ENCODE measurements at regions not wholly inside any gene's neighbourhood (a gene's known extent, or its start where the extent isn't known, plus 50 kb on each side); places are given as distances from the start of the nearest gene placed in this dataset.
"Not testable (repeated sequence)": the region's sequence is repeated elsewhere in the genome, so short reads cannot be mapped to it uniquely, and the experiment has no call there.

DNA sequence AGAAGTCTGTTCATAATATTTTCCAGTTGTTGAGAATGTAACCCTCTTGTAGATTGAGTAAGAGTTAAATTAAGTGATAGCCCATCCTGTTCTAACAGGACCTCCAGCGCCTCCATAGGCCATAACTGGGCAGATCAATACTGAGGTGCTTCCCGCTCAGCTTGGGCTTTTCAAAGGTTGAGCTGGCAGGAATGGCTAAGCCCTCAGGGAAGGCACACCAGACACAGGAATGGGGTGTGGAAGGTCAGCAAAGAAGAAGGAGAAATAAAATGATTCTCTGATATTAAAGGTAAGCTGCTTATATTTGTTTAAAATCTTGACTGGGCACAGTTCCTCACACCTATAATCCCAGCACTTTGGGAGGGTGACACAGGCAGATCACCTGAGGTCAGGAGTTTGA, 737.8 kb upstream of the TPTE start:
- not testable (repeated sequence) for DNase-seq (ENCODE audit: low spot score)

DNA sequence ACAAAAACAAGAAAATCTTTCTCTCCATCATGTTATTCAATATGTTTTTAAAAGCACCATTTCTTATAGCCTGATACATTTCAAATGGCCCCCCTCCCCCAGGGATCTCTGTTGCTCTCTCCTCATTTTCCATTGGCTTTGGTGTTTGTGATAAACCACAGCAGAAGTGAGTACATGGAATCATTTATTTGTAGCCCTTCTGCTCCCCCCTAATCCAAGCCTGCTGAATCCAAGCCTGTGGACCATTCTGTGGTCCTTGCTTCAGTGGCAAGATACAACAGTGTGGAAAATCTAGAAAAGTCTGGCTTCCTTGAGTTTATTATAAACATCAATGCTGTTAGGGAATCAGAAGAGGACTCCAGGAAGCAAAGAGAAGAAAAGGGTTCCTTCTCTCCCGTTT, 737.2 kb upstream of the TPTE start:
- not testable (repeated sequence) for DNase-seq (ENCODE audit: low spot score)

DNA sequence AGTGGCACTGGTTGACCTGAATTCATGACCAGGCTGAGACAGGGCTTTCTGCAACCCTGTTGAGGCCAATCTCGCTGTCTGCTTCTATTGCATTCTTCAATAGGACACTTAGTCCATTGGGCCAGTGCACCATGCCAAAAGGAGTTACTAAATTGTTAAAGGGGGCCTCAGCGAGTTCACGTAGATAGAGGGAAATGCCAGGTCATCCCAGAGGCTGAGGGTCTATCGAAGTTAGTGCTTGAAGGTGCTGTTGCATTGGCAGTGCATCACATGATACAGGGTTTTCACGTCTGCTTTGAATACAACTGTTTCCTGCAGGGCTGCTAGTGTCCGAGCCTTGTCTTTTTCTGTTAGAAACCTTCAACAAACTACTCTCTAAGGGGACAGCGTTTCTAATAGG, 735.3 kb upstream of the TPTE start:
- peak; percentile 88 for DNase-seq (ENCODE audit: low spot score)

DNA sequence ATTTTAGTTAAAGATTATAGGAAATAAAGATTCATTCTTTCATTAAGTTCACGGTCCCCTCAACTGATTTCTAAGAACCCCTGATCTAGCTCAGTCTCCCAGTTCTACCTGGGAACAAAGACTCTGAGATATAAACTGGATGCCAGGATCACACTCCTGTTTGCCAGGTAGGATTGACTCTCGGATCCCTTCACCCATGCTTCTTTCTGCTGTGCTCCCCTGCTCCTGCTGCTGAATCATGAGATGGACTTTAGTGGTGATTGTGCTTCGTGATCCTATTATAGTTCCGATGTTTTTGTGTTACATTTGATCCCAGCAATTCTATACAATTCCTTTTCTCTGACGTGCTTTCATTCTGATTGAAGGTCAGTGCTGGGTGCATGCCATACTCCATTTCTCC, 733.1 kb upstream of the TPTE start:
- DNase-seq (ENCODE audit: low spot score): not testable (repeated sequence)

DNA sequence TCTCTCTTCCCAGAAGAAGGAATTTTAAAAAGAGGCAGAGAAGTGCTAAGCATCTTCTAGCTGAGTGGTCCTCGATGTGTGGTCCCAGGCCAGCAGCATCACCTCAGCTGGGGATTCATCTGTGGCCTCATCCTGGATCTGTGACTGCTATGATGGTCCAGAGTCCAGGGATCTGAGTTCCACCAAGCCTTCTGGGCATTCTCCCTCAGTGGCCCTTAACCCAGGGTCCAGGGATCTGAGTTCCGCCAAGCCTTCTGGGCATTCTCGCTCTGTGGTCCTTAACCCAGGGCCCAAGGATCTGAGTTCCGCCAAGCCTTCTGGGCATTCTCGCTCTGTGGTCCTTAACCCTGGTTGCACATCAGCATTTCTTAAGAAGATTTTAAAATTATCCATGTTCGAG, 731.0 kb upstream of the TPTE start:
- DNase-seq (ENCODE audit: low spot score): peak; percentile 89

DNA sequence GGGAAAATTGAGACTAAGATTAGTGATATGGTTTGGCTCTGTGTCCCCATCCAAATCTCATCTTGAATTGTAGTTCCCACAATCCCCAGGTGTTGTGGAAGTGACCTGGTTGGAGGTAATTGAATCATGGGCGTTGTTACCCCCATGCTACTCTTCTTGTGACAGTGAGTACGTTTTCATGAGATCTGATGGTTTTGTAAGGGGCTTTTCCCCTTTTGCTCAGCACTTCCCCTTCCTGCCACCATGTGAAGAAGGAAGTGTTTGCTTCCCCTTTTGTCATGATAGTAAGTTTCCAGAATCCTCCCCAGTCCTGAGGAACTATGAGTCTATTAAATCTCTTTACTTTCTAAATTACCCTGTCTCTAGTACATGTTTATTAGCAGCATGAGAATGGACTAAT, 729.9 kb upstream of the TPTE start:
- not testable (repeated sequence) for DNase-seq (ENCODE audit: low spot score)

DNA sequence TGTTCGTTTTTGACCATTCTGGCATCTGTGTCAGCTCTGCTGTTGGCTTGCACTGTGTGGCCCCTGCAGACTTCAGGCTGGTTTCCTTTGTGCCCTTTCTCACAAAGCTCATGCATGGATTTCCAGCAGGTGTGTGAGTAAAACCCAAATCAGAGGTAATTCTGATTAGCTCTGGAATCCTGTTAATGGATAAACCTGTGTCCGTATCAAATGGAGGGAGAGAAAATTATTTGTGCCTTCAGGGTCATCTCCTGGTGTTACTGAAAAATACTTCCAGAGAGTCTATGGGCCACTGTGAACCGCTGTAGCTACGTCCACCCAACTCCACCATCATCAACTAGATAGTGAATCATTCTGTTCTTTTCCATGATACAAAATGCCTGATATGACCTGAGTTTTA, 726.1 kb upstream of the TPTE start:
- not testable (repeated sequence) for DNase-seq (ENCODE audit: low spot score)

DNA sequence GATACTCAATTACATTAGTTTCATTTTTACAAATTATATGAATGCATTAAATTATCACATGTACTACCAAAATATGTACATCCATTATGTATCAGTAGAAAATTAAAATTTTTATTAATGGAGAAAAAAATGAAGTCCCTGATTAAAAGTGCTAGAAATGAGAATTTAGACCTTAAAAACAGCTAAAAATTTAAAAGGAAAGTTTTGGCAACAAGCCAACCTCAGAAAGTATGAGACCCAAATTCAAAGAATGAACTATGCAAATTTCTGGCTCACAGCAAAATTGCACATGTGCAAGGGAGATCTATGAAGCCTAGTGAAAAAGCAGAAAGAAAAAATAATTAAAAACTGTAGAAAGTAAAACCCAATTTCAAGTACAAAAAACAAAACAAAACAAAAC, 725.1 kb upstream of the TPTE start:
- DNase-seq (ENCODE audit: low spot score): not testable (repeated sequence)

DNA sequence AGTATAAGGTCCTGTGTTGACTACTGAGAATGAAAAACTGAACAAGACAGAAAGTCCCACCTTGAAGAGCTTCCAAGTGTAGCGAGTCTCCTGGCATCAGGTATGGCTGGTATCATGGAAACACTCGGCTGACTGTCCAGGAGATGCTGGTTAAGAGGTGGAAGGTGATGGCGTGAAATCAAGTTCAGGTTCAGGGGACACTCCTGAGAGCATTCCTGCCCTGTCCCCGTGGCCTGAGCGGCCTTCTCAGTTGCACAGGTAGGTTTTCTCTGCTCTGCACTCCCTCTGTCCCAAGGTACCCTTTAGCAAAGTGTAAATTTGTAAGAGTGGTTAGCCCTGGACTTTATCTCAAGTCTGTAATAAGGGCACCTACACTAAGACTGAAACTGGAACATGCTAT, 713.7 kb upstream of the TPTE start:
- not testable (repeated sequence) for DNase-seq (ENCODE audit: low spot score)

DNA sequence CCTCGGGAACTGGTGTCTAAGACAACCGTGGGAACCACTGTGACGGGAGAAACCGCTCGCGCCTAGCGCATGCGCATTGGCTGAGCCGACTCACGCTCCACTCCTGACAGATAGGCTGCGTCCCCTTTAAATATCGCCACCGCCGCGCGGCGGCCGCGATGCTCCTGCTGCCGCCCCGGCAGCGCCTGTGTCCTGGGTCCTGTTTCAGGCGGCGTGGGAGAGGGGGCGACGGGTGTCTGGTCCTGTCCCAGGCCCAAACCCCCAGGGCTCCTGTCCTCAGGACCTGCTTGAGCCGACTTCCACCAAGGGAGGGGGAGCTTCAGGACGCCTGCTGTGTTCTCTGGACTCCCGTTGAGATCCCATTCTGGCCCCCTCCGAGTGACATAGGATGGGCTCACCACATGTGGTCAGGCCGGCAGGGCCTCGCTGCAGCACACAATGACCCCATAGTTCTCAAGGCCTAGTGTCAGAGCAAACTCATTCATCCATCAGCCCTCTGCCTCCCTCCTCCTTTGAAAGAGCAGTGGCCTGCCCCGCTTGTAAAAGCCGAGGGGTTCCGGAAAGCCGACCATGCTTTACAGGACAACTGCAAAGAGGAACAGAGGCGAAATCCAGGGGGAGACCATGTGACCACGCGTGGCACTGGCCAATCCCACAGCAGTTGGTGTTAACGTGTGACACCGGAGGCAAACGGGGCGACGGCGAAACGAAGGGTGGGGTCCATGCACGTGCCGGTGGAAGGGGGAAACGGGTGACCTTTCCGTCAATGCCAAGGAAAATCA, 710.0 kb upstream of the TPTE start:
- DNase-seq (ENCODE audit: low spot score): not testable (repeated sequence)

DNA sequence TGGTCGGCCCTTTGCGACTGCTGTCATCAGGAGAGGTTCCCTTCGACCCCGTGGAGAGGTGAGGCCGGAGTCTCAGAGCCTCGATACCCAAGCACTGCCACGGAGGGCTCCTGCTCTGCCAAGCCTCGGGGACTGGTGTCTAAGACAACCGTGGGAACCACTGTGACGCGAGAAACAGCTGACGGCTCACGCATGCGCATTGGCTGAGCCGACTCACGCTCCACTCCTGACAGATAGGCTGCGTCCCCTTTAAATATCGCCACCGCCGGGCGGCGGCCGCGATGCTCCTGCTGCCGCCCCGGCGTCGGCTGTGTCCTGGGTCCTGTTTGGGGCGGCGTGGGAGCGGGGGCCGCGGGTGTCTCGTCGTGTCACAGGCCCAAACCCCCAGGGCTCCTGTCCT, 708.9 kb upstream of the TPTE start:
- DNase-seq (ENCODE audit: low spot score): not testable (repeated sequence)

DNA sequence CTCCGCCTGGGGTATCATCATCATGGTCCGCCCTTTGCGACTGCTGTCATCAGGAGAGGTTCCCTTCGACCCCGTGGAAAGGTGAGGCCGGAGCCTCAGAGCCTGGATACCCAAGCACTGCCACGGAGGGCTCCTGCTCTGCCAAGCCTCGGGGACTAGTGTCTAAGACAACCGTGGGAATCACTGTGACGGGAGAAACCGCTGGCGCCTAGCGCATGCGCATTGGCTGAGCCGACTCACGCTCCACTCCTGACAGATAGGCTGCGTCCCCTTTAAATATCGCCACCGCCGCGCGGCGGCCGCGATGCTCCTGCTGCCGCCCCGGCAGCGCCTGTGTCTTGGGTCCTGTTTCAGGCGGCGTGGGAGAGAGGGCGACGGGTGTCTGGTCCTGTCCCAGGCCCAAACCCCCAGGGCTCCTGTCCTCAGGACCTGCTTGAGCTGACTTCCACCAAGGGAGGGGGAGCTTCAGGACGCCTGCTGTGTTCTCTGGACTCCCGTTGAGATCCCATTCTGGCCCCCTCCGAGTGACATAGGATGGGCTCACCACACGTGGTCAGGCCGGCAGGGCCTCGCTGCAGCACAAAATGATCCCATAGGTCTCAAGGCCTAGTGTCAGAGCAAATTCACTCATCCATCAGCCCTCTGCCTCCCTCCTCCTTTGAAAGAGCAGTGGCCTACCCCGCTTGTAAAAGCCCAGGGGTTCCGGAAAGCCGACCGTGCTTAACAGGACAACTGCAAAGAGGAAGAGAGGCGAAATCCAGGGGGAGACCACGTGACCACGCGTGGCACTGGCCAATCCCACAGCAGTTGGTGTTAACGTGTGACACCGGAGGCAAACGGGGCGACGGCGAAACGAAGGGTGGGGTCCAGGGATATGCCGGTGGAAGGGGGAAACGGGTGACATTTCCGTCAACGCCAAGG, 707.2 kb upstream of the TPTE start:
- DNase-seq (ENCODE audit: low spot score): not testable (repeated sequence)

DNA sequence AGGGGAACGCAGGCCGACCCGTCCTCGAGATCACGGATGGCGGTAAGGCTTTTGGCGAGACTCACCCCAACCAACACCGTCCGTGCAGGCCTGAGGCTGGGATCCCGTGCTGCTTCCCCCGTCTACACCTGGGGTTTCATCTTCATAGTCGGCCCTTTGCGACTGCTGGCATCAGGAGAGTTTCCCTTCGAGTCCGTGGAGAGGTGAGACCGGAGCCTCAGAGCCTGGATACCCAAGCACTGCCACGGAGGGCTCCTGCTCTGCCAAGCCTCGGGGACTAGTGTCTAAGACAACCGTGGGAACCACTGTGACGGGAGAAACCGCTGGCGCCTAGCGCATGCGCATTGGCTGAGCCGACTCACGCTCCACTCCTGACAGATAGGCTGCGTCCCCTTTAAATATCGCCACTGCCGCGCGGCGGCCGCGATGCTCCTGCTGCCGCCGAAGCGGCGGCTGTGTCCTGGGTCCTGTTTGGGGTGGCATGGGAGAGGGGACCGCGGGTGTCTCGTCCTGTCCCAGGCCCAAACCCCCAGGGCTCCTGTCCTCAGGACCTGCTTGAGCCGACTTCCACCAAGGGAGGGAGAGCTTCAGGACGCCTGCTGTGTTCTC, 706.1 kb upstream of the TPTE start:
- DNase-seq (ENCODE audit: low spot score): not testable (repeated sequence)

DNA sequence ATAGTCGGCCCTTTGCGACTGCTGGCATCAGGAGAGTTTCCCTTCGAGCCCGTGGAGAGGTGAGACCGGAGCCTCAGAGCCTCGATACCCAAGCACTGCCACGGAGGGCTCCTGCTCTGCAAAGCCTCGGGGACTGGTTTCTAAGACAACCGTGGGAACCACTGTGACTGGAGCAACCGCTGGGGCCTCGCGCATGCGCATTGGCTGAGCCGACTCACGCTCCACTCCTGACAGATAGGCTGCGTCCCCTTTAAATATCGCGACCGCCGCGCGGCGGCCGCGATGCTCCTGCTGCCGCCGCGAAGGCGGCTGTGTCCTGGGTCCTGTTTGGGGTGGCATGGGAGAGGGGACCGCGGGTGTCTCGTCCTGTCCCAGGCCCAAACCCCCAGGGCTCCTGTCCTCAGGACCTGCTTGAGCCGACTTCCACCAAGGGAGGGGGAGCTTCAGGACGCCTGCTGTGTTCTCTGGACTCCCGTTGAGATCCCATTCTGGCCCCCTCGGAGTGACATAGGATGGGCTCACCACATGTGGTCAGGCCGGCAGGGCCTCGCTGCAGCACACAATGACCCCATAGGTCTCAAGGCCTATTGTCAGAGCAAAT, 704.5 kb upstream of the TPTE start:
- not testable (repeated sequence) for DNase-seq (ENCODE audit: low spot score)

DNA sequence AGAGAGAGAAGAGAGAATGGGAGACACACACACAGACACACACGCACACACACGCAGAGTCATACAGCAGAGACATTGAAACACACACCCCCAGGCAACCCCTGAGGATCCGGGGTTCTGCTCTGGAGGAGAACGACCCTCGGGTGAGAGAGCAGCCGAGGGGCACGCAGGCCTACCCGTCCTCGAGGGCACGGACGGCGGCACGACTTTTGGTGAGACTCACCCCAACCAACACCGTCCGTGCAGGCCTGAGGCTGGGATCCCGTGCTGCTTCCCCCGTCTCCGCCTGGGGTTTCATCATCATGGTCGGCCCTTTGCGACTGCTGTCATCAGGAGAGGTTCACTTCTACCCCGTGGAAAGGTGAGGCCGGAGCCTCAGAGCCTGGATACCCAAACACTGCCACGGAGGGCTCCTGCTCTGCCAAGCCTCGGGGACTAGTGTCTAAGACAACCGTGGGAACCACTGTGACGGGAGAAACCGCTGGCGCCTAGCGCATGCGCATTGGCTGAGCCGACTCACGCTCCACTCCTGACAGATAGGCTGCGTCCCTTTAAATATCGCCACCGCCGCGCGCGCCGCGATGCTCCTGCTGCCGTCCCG, 703.4 kb upstream of the TPTE start:
- not testable (repeated sequence) for DNase-seq (ENCODE audit: low spot score)

DNA sequence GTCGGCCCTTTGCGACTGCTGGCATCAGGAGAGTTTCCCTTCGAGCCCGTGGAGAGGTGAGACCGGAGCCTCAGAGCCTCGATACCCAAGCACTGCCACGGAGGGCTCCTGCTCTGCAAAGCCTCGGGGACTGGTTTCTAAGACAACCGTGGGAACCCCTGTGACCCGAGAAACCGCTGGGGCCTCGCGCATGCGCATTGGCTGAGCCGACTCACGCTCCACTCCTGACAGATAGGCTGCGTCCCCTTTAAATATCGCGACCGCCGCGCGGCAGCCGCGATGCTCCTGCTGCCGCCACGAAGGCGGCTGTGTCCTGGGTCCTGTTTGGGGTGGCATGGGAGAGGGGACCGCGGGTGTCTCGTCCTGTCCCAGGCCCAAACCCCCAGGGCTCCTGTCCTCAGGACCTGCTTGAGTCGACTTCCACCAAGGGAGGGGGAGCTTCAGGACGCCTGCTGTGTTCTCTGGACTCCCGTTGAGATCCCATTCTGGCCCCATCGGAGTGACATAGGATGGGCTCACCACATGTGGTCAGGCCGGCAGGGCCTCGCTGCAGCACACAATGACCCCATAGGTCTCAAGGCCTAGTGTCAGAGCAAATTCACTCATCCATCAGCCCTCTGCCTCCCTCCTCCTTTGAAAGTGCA, 701.7 kb upstream of the TPTE start:
- DNase-seq (ENCODE audit: low spot score): not testable (repeated sequence)

DNA sequence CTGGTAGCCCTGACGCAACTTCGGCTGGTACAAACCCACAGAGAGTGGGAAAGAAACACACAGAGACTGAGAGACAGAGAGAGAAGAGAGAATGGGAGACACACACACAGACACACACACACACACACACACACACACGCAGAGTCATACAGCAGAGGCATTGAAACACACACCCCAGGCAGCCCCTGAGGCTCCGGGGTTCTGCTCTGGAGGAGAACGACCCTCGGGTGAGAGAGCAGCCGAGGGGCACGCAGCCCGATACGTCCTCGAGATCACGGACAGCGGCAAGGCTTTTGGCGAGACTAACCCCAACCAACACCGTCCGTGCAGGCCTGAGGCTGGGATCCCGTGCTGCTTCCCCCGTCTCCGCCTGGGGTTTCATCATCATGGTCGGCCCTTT, 700.8 kb upstream of the TPTE start:
- DNase-seq (ENCODE audit: low spot score): not testable (repeated sequence)

DNA sequence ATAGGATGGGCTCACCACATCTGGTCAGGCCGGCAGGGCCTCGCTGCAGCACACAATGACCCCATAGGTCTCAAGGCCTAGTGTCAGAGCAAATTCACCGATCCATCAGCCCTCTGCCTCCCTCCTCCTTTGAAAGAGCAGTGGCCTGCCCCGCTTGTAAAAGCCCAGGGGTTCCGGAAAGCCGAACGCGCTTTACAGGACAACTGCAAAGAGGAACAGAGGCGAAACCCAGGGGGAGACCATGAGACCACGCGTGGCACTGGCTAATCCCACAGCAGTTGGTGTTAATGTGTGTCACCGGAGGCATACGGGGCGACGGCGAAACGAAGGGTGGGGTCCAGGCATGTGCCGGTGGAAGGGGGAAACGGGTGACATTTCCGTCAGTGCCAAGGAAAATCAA, 699.9 kb upstream of the TPTE start:
- not testable (repeated sequence) for DNase-seq (ENCODE audit: low spot score)

DNA sequence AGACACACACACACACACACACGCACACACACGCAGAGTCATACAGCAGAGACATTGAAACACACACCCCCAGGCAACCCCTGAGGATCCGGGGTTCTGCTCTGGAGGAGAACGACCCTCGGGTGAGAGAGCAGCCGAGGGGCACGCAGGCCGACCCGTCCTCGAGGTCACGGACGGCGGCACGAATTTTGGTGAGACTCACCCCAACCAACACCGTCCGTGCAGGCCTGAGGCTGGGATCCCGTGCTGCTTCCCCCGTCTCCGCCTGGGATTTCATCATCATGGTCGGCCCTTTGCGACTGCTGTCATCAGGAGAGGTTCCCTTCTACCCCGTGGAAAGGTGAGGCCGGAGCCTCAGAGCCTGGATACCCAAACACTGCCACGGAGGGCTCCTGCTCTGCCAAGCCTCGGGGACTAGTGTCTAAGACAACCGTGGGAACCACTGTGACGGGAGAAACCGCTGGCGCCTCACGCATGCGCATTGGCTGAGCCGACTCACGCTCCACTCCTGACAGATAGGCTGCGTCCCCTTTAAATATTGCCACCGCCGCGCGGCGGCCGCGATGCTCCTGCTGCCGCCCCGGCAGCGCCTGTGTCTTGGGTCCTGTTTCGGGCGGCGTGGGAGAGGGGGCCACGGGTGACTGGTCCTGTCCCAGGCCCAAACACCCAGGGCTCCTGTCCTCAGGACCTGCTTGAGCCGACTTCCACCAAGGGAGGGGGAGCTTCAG, 699.1 kb upstream of the TPTE start:
- DNase-seq (ENCODE audit: low spot score): not testable (repeated sequence)
